Astrocyte (in vitro differentiated cells and primary cell): ENCODE measurements at regions not wholly inside any gene's neighbourhood (a gene's known extent, or its start where the extent isn't known, plus 50 kb on each side); places are given as distances from the start of the nearest gene placed in this dataset.

Source experiments
- CTCF ChIP-seq: IDR thresholded peaks from 2 replicates; pipeline ENCODE4 v1.5.1; 2011; ENCODE audit warnings: low read depth, mild to moderate bottlenecking, inconsistent platforms, low read length, moderate library complexity; ENCODE audit not compliant: insufficient read depth
- EZH2 ChIP-seq: IDR thresholded peaks from 2 replicates; pipeline ENCODE4 v1.6.1; 2012; ENCODE audit warnings: mild to moderate bottlenecking, low read length, inconsistent platforms; ENCODE audit not compliant: insufficient read depth

DNA sequence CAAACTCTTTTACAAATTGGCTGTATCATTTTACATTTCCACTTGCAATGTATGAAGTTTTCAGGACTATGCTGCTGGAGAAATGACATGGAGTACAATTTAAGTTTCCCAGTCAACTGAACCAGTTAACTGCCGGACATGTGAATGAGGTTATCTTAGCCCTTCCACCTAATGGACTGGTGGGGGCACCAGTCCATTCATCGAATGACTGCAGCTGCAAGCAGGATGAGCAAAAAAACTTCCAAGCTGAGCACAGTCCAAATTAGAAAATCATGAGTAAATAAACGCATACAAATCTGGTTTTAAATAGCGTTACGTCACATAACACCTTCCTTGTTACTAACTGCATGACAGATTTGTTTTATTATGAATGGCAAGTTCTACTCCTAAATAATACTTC, 1131.5 kb downstream of the PCDH18 start:
- TF ChIP-seq CTCF (no peak), EZH2 (no peak)
